ENCODE measurements at regions not wholly inside any gene's neighbourhood (a gene's known extent, or its start where the extent isn't known, plus 50 kb on each side); places are given as distances from the start of the nearest gene placed in this dataset.

DNA sequence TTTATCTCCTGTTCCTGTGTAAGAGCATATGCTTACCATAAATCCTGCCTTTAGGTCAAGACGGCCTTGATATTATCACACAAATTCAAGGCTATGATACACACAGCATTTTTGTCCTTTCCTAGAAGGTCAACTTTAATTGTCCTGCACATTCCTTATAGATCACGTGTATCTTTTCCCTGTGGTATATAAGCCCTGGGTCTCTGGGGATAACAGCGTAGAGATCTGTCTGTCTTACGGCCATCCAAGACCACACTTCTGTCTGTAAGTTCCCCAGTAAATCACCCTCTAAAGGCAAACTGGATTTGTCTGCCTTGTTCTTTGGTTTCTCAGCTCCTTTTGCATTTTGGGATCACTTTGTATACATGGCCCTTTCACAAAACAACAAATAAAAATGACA is 69.5 kb upstream of the TCL1B start:
- Mint-ChIP-seq H3K4me3 (no peak overlapping the region), H3K4me1 (peaks cover 36 to 43% of the 10 kb centered on the region in 2 experiments), H3K36me3 (ENCODE audit: insufficient read depth in 1 of 3, low read depth in 3 of 3) (no peaks in the 10 kb centered on the region), H3K27me3 (ENCODE audit: low read depth) (peaks cover 27% of the 10 kb centered on the region), H3K9me3 (no peaks in the 10 kb centered on the region), H3K27ac (no peak overlapping the region; a peak in 1 of 7 replicates)
- H3K79me2 ChIP-seq (ENCODE audit: insufficient read depth, low read length) = no peaks in the 10 kb centered on the region
- no peak overlapping the region for H3K18ac ChIP-seq (ENCODE audit: insufficient read length, low read depth, low read length)
- no peaks in the 10 kb centered on the region for H3K23me2 ChIP-seq (ENCODE audit: insufficient read length, low read depth, low read length, poor library complexity, severe bottlenecking)
- H3K4ac ChIP-seq (ENCODE audit: low read depth, low read length) = no peak overlapping the region
- no peak overlapping the region for H2AK5ac ChIP-seq (ENCODE audit: insufficient read length, low read length)
- H3K4me2 ChIP-seq (ENCODE audit: insufficient read depth, insufficient read length, low read length) = no peak overlapping the region
- no peak overlapping the region for H4K8ac ChIP-seq (replicated peaks; ENCODE audit: insufficient read length, low read depth, low read length)
- no peak for DNase-seq
- no peak overlapping the region for H3K56ac ChIP-seq (ENCODE audit: insufficient read length, low read depth, low read length)
- H3K27ac ChIP-seq (ENCODE audit: insufficient read length, low read depth, low read length) = no peak overlapping the region
- H4K5ac ChIP-seq (ENCODE audit: insufficient read length, low read depth, low read length) = no peak overlapping the region
- H3K9me3 ChIP-seq (ENCODE audit: control insufficient read depth, low read depth, low read length) = no peaks in the 10 kb centered on the region
- H3K79me1 ChIP-seq (ENCODE audit: insufficient read depth, low read depth, low read length, poor library complexity, severe bottlenecking) = no peaks in the 10 kb centered on the region
- no peak overlapping the region for H2BK120ac ChIP-seq (ENCODE audit: low read depth, low read length, poor library complexity, severe bottlenecking)
- no peak overlapping the region for H2BK20ac ChIP-seq (ENCODE audit: low read depth, low read length, poor library complexity, severe bottlenecking)
- H3K23ac ChIP-seq (ENCODE audit: insufficient read length, low read depth, low read length) = no peak overlapping the region
- H2BK5ac ChIP-seq (ENCODE audit: insufficient read length, low read length) = no peak overlapping the region
- no peaks in the 10 kb centered on the region for H4K20me1 ChIP-seq (ENCODE audit: control insufficient read depth, insufficient read depth, insufficient read length)
- H4K91ac ChIP-seq (ENCODE audit: insufficient read length, low read depth, low read length) = no peak overlapping the region
- TF ChIP-seq CTCF (conservative IDR thresholded peaks at IDR 0.05) = no peak
- H3T11ph ChIP-seq (ENCODE audit: low read length) = no peak overlapping the region
- no CpG with 5 or more reads among the region's 4 CpGs for WGBS (ENCODE audit: extremely low coverage, insufficient read length, low lambda C conversion rate)
- H3K4me1 ChIP-seq (ENCODE audit: insufficient read depth, low read length) = peaks cover 12% of the 10 kb centered on the region
- no peak overlapping the region for H3K14ac ChIP-seq (ENCODE audit: insufficient read depth, low read length)
- no peak overlapping the region for H2AFZ ChIP-seq (ENCODE audit: low read length)
- H3K27me3 ChIP-seq (ENCODE audit: insufficient read depth, low read length) = no peaks in the 10 kb centered on the region
- no peak overlapping the region for H3K9ac ChIP-seq (ENCODE audit: extremely low read depth, insufficient read length, low read length)
- no peak overlapping the region for H2BK12ac ChIP-seq (ENCODE audit: insufficient read length, low read depth, low read length)
- no peak overlapping the region for H2BK15ac ChIP-seq (ENCODE audit: low read depth, low read length)

All from H9 (cell line).